Panc1 (cell line): ENCODE measurements at regions not wholly inside any gene's neighbourhood (a gene's known extent, or its start where the extent isn't known, plus 50 kb on each side); places are given as distances from the start of the nearest gene placed in this dataset.
"Not testable (repeated sequence)": the region's sequence is repeated elsewhere in the genome, so short reads cannot be mapped to it uniquely, and the experiment has no call there.

Experiments used
- ATAC-seq: fragments of 200-7000 bp; cut with Tn5 transposase; 2 replicates; pipeline ENCODE4 v1.9.1; 2020; ENCODE audit warnings: mild to moderate bottlenecking, moderate library complexity
- BruUV-seq: library from RNA; stranded (reverse); fragments of 400-500 nt; replicated peaks from 2 replicates; lab custom pipeline; 2021; lab: Mats Ljungman, UMichigan
- CTCF ChIA-PET: fragments of 300-600 bp; sonication (Branson Sonifier 250); formaldehyde crosslinking; loops from one replicate; lab custom pipeline; 2022; ENCODE audit warnings: antibody characterized with exemption; lab: Charles Lee
- POLR2A ChIA-PET: fragments of 300-600 bp; sonication (Branson Sonifier 250); formaldehyde crosslinking; loops from one replicate; lab custom pipeline; 2022; ENCODE audit warnings: antibody characterized with exemption; lab: Charles Lee
- DNase-seq: peaks from one replicate; pipeline ENCODE4 v3.0.0-alpha.2; 2010; ENCODE audit warnings: low read depth, low spot score
- H3K27ac ChIP-seq: 2 replicates; pipeline ENCODE4 v1.5.1; 2011; ENCODE audit warnings: mild to moderate bottlenecking, low read length, inconsistent platforms
- H3K27me3 ChIP-seq: fragments of 200-500 bp; sonication (Bioruptor generic); 2 replicates; pipeline ENCODE4 v1.6.0; 2014; ENCODE audit warnings: low read length, inconsistent platforms; ENCODE audit not compliant: control insufficient read depth, insufficient read depth
- H3K36me3 ChIP-seq: fragments of 200-500 bp; sonication (Bioruptor generic); 2 replicates; pipeline ENCODE4 v1.5.1; 2014; ENCODE audit warnings: inconsistent platforms, mild to moderate bottlenecking, low read length, moderate library complexity; ENCODE audit not compliant: control insufficient read depth, insufficient read depth
- H3K4me1 ChIP-seq: 2 replicates; pipeline ENCODE4 v1.5.1; 2011; ENCODE audit warnings: inconsistent platforms, mild to moderate bottlenecking, low read length, moderate library complexity; ENCODE audit not compliant: control insufficient read depth, insufficient read depth
- H3K4me3 ChIP-seq, 2 experiments: 2 replicates each; pipeline ENCODE4 v1.5.1; 2011 to 2012; ENCODE audit warnings: low read depth in 2 of 2, low read length in 2 of 2, mild to moderate bottlenecking in 2 of 2, inconsistent platforms in 1 of 2, moderate library complexity in 1 of 2
- H3K9me3 ChIP-seq: fragments of 200-500 bp; sonication (Bioruptor generic); 2 replicates; pipeline ENCODE4 v1.5.1; 2014; ENCODE audit warnings: low read depth, mild to moderate bottlenecking, inconsistent platforms, low read length, moderate library complexity; ENCODE audit not compliant: control insufficient read depth, insufficient read depth
- CTCF ChIP-seq: fragments of 450-650 bp; IDR thresholded peaks from 2 replicates; pipeline ENCODE4 v1.5.1; 2017; ENCODE audit warnings: mild to moderate bottlenecking
- POLR2AphosphoS5 ChIP-seq: IDR thresholded peaks from 2 replicates; pipeline ENCODE4 v1.6.1; 2012; ENCODE audit warnings: mild to moderate bottlenecking, low read depth, low read length, moderate library complexity
- REST ChIP-seq, 2 experiments: IDR thresholded peaks; 2 replicates each; pipeline ENCODE4 v1.6.1; 2011 to 2012; ENCODE audit warnings: low read depth in 2 of 2, control low read depth in 1 of 2, low read length in 1 of 2, mild to moderate bottlenecking in 1 of 2, moderate library complexity in 1 of 2; ENCODE audit not compliant: insufficient read depth in 1 of 2
- SIN3A ChIP-seq: IDR thresholded peaks from 2 replicates; pipeline ENCODE4 v1.6.1; 2012; ENCODE audit warnings: low read depth, mild to moderate bottlenecking, low read length, moderate library complexity, borderline replicate concordance; ENCODE audit not compliant: insufficient read depth
- TCF7L2 ChIP-seq: IDR thresholded peaks from 2 replicates; pipeline ENCODE4 v1.6.1; 2011; ENCODE audit warnings: mild to moderate bottlenecking, low read depth, low read length, inconsistent platforms
- in situ Hi-C: cut with HindIII; loops from 2 replicates; pipeline ENCODE4 v1.10.0; 2016; ENCODE audit warnings: low sequenced_read_pairs, low pct_unique_long_range_greater_than_20kb
- intact Hi-C: fragments of 100-400 bp; cut with micrococcal nuclease; formaldehyde crosslinking; loops from one replicate; pipeline ENCODE4 v1.10.0; 2022; ENCODE audit not compliant: unreplicated experiment

GRCh38 chr15:92822216-92823144, 77.6 kb upstream of the CHD2 start:
- ChIA-PET POLR2A (interaction anchor here (0.5 to 1.6 kb wide), 3 partner anchors 8 to 60 kb away, joined by 3 to 20 read pairs (median 4); no protein-coding TSS in a partner anchor), CTCF (interaction anchor here (0.6 to 0.7 kb wide), 2 partner anchors 10 to 31 kb away, joined by 3 to 8 read pairs; no protein-coding TSS in a partner anchor)
- H3K27ac ChIP-seq, result peak overlapping the region; percentile 100
- no peaks in the 10 kb centered on the region for H3K27me3 ChIP-seq
- TF ChIP-seq REST (IDR thresholded peaks at IDR 0.05; ENCODE audit: insufficient read depth in 1 of 2, low read depth in 2 of 2, low read length in 1 of 2), result no peak
- no peak for TF ChIP-seq SIN3A
- no peak for TF ChIP-seq POLR2AphosphoS5
- TF ChIP-seq TCF7L2, result no peak
- peaks cover 71% of the 10 kb centered on the region for H3K4me1 ChIP-seq
- H3K36me3 ChIP-seq, result no peaks in the 10 kb centered on the region
- no peak for ATAC-seq
- no TSS peak for BruUV-seq
- no peak overlapping the region for H3K4me3 ChIP-seq
- in situ Hi-C loops, result no loop called here
- intact Hi-C loops, result no loop called here
- H3K9me3 ChIP-seq, result no peaks in the 10 kb centered on the region
- DNase-seq, result no peak

GRCh38 chr15:92825985-92826384, 74.1 kb upstream of the CHD2 start:
- DNase-seq (no peak), ATAC-seq (no peak)
- Histone ChIP-seq H3K27me3 (no peaks in the 10 kb centered on the region), H3K27ac (peak overlapping the region; percentile 87), H3K36me3 (no peaks in the 10 kb centered on the region), H3K9me3 (no peaks in the 10 kb centered on the region), H3K4me1 (peaks cover 49% of the 10 kb centered on the region), H3K4me3 (no peak overlapping the region)
- in situ Hi-C loops (no loop called here), intact Hi-C loops (no loop called here)
- no TSS peak for BruUV-seq
- POLR2A ChIA-PET, result no interaction called here
- CTCF ChIA-PET, result interaction anchor here (0.6 kb wide), 1 partner anchor 71 kb away, joined by 3 read pairs; no protein-coding TSS in a partner anchor
- TF ChIP-seq SIN3A (no peak), POLR2AphosphoS5 (no peak), CTCF (no peak), REST (IDR thresholded peaks at IDR 0.05; ENCODE audit: insufficient read depth in 1 of 2, low read depth in 2 of 2, low read length in 1 of 2) (no peak)

GRCh38 chr15:92827991-92828390, 72.1 kb upstream of the CHD2 start:
- CTCF ChIA-PET, BruUV-seq: not testable (repeated sequence)

More at GRCh38 chr15:92827991-92828390, 72.1 kb upstream of the CHD2 start:
- in situ Hi-C loops, H3K9me3 ChIP-seq, DNase-seq, ATAC-seq, H3K27me3 ChIP-seq, intact Hi-C loops, H3K36me3 ChIP-seq, H3K4me3 ChIP-seq: not testable (repeated sequence)
- Histone ChIP-seq H3K27ac (peak overlapping the region; percentile 46; the same call in 1 of the 2 replicates), H3K4me1 (peaks cover 48% of the 10 kb centered on the region)
- POLR2A ChIA-PET, result interaction anchor here (0.6 kb wide), 1 partner anchor 101 kb away, joined by 3 read pairs; no protein-coding TSS in a partner anchor
